ENCODE measurements at regions not wholly inside any gene's neighbourhood (a gene's known extent, or its start where the extent isn't known, plus 50 kb on each side); places are given as distances from the start of the nearest gene placed in this dataset.

DNA sequence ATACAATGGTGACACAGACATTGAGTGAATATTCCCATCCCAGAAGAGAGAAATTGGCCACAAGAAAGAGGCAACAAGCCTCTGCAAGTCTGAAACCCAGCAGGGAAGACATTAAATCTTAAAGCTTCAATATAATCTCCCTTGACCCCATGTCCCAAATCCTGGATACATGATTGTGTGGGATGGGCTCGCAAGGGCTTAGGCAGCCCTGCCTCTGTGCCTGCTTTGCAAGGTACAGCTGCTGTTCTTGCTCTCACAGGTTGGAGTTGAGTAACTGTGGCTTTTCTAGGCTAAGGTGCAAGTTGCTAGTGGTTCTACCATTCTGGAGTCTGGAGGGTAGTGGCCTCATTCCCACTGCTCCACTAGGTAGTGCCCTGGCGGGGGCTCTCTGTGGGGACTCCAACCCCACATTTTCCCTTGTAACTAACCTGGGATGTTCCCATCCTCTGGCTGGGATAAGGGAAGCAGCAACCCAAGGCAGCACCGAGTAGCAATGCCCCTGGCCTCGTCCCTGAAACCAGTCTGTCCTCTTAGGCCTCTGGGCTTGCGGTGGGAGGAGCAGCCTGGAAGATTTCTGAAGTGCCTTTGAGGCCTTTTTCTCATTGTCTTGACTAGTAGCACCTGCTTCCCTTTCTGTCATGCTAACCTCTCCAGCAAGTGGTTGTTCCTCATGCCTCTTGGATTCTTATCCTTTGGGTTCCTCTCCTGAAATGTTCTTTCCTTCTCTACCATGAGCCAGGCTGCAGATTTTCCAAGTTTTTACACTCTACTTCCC is 90.0 kb downstream of the FAM174B start:
- FAIRE-seq = no peak
- no peak for DNase-seq (ENCODE audit: insufficient read length, low spot score)

GRCh38 chr15:92561754-92562153 is 93.8 kb downstream of the FAM174B start:
- no peak for FAIRE-seq
- DNase-seq (ENCODE audit: insufficient read length, low spot score) = no peak

GRCh38 chr15:92553317-92553716 is 102.3 kb downstream of the FAM174B start:
- DNase-seq (ENCODE audit: insufficient read length, low spot score) (no peak), FAIRE-seq (no peak)

DNA sequence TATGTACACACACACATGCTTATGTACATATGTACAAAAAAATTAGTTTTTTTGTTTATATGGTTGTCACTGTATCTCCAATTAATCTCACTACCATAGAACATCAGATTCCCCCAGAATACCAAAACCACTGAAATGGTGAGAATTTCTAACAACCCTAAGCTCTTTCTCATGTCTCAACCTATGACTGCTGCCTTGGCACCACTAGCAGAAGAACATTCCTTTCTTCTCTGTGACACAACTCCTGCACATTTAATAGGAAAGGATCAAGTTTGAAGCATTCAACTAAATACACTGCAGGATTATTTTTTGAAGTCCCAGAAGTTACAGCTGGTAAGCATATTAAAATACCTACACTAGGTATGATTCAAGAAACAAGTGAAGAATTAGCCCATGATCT is 109.6 kb downstream of the FAM174B start:
- FAIRE-seq = no peak
- DNase-seq (ENCODE audit: insufficient read length, low spot score) = no peak

GRCh38 chr15:92541291-92542200 is 114.0 kb downstream of the FAM174B start:
- DNase-seq (ENCODE audit: insufficient read length, low spot score) (no peak), FAIRE-seq (no peak)

- no peak for DNase-seq (ENCODE audit: insufficient read length, low spot score)
- FAIRE-seq = no peak
Observed at GRCh38 chr15:92538115-92538514, 117.5 kb downstream of the FAM174B start.

- no peak for FAIRE-seq
Observed at GRCh38 chr15:92533298-92533697, 122.3 kb downstream of the FAM174B start.

DNA sequence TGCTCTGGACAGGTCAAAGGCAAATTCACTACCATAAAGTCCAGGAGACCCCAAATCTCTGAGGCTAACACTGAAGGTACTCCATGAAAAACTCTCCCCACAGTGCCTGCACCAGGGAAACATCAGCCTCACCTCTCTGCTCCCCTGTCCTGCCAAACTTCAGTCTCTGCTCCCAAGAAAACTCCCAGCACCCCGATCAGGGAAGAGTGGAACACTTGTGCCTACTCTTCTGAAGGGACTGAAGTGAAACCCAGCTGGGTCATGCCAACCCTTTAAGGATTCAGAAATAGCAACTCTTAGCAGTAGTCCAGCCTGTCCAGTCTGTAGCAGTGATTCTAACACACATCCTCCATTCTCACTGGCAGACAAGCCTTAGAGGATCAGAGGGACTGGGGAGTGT is 124.2 kb downstream of the FAM174B start:
- FAIRE-seq (no peak), DNase-seq (ENCODE audit: insufficient read length, low spot score) (no peak)

More at GRCh38 chr15:92533298-92533697, 122.3 kb downstream of the FAM174B start:
- no peak for DNase-seq (ENCODE audit: insufficient read length, low spot score)

DNA sequence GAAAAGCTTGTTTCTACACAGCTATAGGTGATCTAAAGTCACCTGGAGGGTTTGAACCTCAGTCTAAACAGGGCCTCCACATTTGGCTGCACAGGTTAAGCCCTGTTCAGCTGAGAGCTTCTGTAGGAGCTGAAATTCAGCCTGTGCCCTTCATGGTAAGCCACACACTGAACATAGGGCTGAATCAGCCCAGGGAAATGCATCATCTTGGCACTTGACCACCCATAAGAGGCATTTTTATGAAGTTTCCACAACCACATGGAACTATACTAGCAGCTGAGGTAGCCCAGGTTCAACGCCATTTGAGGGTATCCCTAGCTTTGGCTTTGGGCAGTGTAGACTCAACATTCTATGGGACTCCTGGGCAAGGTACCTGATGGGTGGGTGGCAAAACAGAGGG is 126.8 kb downstream of the FAM174B start:
- DNase-seq (ENCODE audit: insufficient read length, low spot score) (no peak), FAIRE-seq (no peak)

DNA sequence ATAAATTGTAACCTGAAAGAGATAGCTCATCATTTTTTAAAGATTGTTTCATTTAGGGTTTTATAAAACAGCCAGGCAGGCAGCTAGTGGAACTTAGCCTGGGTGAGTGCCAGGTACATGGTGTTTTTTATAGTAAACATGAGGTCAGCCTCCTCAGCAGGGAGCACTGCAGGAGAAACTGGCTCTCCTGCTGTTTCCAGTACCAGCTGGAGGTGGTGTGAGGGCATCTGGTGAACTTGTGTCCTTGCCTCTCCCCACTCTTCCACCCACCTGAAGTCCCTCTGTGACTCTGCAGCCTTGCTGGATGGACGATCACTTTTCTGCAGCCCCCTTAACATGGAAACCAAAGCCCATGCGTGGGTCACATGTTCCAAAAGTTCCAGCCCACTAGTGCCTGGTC is 128.4 kb downstream of the FAM174B start:
- no peak for DNase-seq (ENCODE audit: insufficient read length, low spot score)

DNA sequence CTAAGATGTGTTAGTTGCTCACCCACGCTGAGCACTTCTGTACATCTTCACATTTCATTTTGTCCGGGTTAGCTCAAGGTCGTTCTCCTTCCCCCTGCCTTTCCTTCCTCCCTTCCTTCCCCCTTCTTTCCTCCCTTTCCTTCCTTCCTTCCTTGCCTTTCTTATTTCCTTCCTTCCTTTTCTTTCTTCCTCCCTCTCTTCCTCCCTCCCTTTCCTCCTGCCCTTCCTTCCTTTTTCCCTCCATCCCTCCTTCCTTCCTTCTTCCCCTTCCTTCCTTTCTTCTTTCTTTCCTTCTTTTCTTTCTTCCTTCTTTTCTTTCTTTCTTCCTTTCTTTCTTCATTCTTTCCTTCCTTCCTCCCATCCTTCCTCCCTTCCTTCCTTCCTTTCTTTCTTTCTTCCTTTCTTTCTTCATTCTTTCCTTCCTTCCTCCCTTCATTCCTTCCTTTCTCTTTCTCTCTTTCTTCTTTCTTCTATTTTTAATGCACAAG is 129.8 kb downstream of the FAM174B start:
- FAIRE-seq (no peak), DNase-seq (ENCODE audit: insufficient read length, low spot score) (no peak)

More for the DNA sequence above, 128.4 kb downstream of the FAM174B start:
- no peak for FAIRE-seq

- no peak for FAIRE-seq
- DNase-seq (ENCODE audit: insufficient read length, low spot score) = no peak
Observed at GRCh38 chr15:92524874-92525565, 130.6 kb downstream of the FAM174B start.

DNA sequence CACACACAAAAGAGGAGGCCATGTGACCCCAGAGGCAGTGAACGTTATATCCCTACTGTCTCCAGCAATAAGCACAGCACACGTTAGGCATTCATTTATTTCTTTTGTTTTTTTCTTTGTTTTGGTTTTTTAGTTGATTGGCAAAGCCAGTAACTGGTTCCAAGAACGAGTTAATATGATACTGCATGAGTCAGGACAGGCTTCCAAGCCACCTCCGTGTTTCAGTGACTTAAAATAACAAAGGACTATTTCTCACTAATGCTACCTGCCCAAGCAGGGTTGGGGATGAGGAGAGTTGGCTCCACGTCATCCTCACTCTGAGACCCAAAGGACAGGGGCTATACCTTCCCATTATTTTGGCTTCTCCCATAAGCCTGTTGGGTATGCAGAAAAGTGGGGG is 130.5 kb downstream of the ST8SIA2 start:
- FAIRE-seq = no peak
- DNase-seq (ENCODE audit: insufficient read length, low spot score) = no peak

DNA sequence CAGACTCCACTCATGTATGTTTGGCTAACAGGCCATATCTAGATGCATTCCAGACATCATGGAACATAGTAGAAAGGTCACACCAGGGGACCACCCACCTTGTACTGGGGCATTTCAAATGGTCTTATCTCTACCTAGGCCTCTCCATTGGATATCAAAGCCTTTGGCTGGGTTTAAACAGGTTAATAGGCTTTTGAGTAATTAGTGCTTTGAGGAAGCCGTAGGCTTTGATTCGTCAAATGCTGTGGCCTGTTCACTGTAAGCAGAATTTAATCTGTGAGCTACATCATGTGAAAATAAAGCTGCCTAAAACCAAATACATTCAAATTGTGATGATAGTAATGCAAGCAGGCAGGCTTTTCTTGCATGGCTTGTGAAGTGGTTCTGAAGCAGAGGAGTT is 129.5 kb downstream of the ST8SIA2 start:
- FAIRE-seq (no peak), DNase-seq (ENCODE audit: insufficient read length, low spot score) (no peak)

GRCh38 chr15:92521624-92522008 is 127.9 kb downstream of the ST8SIA2 start:
- DNase-seq (ENCODE audit: insufficient read length, low spot score) (peak; percentile 26), FAIRE-seq (peak; percentile 87)

GRCh38 chr15:92520914-92521623 is 127.4 kb downstream of the ST8SIA2 start:
- no peak for FAIRE-seq
- DNase-seq (ENCODE audit: insufficient read length, low spot score) = no peak

DNA sequence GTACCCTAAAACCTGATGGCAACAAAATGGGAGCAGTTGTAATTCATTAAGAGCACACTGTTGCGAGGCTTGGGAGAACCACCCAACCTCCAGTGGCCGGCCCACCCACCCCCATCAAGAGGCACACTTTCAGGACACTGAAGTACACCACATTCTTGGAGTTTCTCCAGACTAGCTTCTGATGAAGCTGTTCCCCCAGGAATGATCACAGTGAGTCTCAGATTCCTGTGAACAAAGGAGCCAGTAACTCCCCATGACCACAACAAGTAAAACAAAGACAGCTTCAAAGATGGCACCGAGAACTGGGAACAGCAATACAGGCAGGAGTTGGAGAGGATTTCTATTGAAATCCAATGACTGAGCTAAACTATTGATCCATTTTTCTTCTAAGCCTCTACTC is 126.0 kb downstream of the ST8SIA2 start:
- no peak for DNase-seq (ENCODE audit: insufficient read length, low spot score)
- FAIRE-seq = no peak
